GM12875 (cell line): ENCODE measurements at regions not wholly inside any gene's neighbourhood (a gene's known extent, or its start where the extent isn't known, plus 50 kb on each side); places are given as distances from the start of the nearest gene placed in this dataset.

Experiments
- H3K4me3 ChIP-seq: one replicate; pipeline ENCODE4 v1.5.1; 2011; ENCODE audit warnings: low read depth, low read length, control low read depth
- TF ChIP-seq, protein P1 (sequence below): IDR thresholded peaks from 2 replicates; pipeline ENCODE4 v1.5.1; 2011; ENCODE audit warnings: low read depth, mild to moderate bottlenecking, control low read depth, inconsistent platforms, low read length, moderate library complexity, borderline replicate concordance; ENCODE audit not compliant: insufficient read depth

DNA sequence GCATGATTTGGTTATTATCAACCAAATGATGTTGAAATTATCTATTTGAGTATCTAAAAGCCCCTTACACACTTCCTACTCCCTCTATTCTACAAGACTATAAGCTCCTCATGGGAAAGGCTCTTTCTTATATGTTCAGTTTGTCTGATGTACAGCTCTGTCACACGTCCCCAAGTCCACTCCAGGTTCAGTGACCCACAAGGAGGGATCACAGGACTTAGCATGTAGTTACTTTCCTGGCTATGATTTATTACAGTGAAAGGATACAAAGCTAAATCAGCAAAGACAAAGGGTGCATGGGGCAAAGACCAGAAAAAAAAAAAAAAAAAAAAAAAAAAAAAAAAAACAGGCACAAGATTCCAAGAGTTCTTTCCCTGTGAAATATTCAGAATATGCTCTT, 125.6 kb upstream of the TMEM106B start:
- H3K4me3 ChIP-seq, result no peak overlapping the region

DNA sequence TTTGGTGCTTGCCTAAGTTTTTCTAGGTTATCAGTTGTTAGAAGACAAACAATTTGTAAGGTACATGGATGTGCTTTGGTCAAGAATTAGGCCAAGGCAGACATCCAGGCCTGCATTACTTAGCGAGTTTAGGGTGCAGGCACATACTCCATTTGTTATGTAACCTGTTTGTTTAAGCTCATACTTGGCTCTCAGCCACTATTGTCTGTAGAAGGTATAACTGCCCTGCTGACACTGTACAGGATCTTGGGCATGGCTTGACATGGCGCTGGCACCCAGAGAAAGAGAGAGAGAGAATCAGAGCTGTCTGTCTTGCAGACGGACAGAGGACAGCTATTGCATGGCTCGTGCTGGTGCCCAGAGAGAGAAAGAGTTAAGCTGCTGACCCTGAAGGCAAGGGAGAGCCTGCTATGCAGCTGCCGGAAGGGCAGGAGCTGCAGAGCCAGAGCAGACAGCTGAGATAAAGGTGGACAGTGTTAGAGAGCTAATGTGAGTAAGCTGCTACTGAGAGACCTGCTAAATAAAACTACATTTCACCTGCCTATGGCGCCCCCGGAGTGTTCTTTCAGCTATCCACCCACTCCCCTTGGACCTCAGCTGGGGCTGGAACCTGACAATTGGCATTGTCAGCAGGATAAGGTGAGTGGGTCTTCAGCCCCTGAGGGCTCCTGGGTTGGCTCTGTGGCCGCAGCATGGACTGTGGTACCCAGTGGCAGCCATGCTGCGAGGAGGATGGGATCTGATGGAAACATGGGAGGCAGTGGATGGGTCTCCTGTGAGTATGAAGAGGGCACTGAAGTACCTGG, 120.9 kb upstream of the TMEM106B start:
- H3K4me3 ChIP-seq, result no peak overlapping the region
- TF ChIP-seq, protein P1, sequence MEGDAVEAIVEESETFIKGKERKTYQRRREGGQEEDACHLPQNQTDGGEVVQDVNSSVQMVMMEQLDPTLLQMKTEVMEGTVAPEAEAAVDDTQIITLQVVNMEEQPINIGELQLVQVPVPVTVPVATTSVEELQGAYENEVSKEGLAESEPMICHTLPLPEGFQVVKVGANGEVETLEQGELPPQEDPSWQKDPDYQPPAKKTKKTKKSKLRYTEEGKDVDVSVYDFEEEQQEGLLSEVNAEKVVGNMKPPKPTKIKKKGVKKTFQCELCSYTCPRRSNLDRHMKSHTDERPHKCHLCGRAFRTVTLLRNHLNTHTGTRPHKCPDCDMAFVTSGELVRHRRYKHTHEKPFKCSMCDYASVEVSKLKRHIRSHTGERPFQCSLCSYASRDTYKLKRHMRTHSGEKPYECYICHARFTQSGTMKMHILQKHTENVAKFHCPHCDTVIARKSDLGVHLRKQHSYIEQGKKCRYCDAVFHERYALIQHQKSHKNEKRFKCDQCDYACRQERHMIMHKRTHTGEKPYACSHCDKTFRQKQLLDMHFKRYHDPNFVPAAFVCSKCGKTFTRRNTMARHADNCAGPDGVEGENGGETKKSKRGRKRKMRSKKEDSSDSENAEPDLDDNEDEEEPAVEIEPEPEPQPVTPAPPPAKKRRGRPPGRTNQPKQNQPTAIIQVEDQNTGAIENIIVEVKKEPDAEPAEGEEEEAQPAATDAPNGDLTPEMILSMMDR, result no peak

More for the DNA sequence above, 125.6 kb upstream of the TMEM106B start:
- TF ChIP-seq, protein P1, result no peak

DNA sequence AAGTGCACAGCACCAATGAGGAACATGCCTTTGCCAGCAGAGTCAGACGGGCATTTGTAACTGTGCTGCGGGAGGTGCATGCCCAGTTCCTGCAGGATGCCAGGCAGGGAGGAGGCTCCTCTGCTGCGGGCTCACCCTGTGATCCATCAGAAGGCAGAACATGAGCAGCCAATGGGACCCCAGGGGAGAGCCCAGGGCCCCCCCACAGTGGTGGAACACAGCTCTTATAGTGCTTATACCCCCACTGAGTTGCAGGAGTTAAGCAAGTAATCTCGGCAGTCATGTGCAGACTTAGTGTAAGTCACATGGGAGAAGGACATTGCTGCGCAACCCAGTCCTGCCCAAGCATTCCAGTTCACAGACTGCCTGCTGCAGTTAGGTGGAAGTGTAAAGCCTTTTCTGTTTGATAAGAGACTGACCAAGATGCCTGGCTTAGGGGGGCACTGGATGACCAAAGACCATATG, 120.3 kb upstream of the TMEM106B start:
- H3K4me3 ChIP-seq, result no peak overlapping the region
- TF ChIP-seq, protein P1, result no peak

DNA sequence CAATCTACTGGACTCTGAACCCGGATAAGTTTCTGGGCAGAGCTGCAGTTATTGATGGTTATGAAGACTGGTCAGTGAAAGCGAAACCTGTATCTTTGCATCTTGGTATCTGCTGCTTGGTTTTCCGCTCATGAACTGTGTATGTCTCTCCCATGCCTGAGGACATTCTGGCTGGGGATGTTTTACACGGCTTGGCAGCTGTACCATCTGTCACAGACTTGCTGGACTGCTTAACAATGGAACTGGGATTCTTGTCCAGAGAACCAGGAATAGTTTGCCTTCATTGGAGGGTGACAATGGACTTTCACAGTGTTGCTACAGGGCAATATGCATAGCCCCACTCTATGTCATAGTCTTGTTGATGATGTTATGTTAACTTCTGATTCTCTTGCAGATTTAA, 119.9 kb upstream of the TMEM106B start:
- H3K4me3 ChIP-seq, result no peak overlapping the region
- TF ChIP-seq, protein P1, result no peak

DNA sequence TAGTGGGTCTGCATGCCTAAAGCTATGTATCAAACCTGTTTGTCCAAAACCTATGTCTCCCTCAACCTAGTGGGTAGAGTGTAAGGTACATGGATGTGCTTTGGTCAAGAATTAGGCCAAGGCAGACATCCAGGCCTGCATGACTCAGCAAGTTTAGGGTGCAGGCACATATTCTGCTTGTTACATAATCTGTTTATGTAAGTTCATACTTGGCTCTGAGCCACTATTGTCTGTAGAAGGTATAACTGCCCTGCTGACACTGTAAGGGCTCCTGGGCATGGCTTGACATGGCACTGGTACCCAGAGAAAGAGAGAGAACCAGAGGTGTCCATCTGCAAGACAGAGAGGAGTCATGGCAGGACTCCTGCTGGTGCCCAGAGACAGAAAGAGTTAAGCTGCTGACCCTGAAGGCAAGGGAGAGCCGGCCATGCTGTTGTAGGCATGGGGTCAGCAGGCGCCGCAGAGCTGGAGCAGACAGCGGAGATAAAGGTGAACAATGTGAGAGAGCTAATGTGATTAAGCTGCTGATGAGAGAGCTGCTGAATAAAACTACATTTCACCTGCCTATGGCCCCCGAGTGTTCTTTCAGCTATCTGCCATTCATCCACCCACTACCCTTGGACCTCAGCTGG, 118.5 kb upstream of the TMEM106B start:
- TF ChIP-seq, protein P1, result no peak
- H3K4me3 ChIP-seq, result no peak overlapping the region

DNA sequence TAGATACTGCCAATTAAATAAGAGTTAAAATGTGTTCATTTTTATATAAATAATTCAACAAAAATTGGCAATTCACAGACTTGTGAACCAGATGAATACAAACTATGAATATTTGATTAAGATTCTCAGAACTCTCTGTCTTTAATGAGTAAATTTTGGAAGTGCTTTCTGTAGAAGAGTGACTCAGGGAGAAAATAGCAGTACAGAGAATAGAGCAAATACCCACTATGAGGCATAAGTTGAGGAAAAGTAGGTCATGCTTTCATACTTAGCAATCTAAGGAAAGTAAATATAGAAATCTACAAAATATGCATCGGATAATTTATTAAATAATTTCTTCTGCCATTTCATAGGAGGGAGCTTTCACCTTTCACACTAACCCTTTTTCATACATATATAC, 117.7 kb upstream of the TMEM106B start:
- no peak overlapping the region for H3K4me3 ChIP-seq
- TF ChIP-seq, protein P1, result no peak
